GM12891 (cell line): ENCODE measurements at regions not wholly inside any gene's neighbourhood (a gene's known extent, or its start where the extent isn't known, plus 50 kb on each side); places are given as distances from the start of the nearest gene placed in this dataset.

Experiments used
- POLR2A ChIP-seq: IDR thresholded peaks from 2 replicates; pipeline ENCODE4 v1.6.1; 2011; ENCODE audit warnings: low read depth, low read length, control low read depth
- TAF1 ChIP-seq: IDR thresholded peaks from 2 replicates; pipeline ENCODE4 v1.6.1; 2011; ENCODE audit warnings: low read depth, low read length, control low read depth

GRCh38 chr4:12746221-12746620 lies 737.9 kb downstream of the RAB28 start:
- no peak for TF ChIP-seq POLR2A
- no peak for TF ChIP-seq TAF1
